ENCODE measurements at regions not wholly inside any gene's neighbourhood (a gene's known extent, or its start where the extent isn't known, plus 50 kb on each side); places are given as distances from the start of the nearest gene placed in this dataset.

DNA sequence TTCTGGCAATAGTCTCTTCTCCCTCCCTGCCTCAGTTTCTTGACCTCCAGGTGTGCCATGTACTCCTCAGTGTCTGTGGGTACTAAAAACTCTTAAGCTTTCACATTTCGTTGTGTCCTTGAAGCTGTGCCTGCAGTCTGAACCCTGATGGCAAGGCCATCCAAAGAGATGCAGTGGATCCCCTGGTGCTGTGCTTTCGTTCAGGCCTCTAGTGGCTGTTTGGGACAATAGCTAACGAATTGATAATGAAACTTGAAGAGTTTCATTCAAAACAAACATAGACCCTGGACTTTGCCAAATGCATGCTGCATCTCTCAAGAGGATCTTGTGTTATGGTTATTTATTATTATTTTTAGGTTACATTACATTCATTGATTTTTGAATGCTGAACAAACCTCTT, 523.1 kb upstream of the FSIP2 start:
- TF ChIP-seq TCF12 (IDR thresholded peaks at IDR 0.05; ENCODE audit: low read depth): no peak
- TF ChIP-seq EP300 (IDR thresholded peaks at IDR 0.05; ENCODE audit: borderline replicate concordance): no peak
- TF ChIP-seq EGR1 (IDR thresholded peaks at IDR 0.05): no peak
- no peak for TF ChIP-seq RAD21 (IDR thresholded peaks at IDR 0.05; ENCODE audit: low read depth)
- TF ChIP-seq FOXM1 (IDR thresholded peaks at IDR 0.05; ENCODE audit: borderline replicate concordance, low read depth): no peak
- TF ChIP-seq NFIC (IDR thresholded peaks at IDR 0.05): no peak
- no peak for TF ChIP-seq ZBTB7A (IDR thresholded peaks at IDR 0.05; ENCODE audit: low read depth)
- no peak for TF ChIP-seq USF1 (IDR thresholded peaks at IDR 0.05)
- no peak for TF ChIP-seq CREB1 (IDR thresholded peaks at IDR 0.05; ENCODE audit: low read depth)
- TF ChIP-seq MAX (IDR thresholded peaks at IDR 0.05): no peak
- TF ChIP-seq TEAD4 (IDR thresholded peaks at IDR 0.05): no peak

DNA sequence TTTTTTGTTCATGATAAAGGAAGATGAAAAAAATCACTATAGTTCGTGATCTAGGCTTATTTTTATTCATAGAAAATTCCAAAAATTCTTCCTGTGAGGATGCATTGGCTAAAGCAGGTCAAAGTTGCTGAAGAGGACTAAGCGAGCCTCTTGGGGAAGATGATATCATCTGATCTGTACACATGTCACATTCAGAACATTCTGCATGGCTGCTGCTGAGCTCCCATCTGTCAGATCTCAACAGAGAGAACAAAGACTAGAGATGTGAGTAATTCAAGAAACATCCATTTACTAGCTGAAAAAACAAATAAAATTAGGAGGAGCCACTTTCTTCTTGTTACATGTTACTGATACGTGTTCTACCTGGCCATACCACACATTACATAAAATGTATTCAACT, 518.6 kb upstream of the FSIP2 start:
- TF ChIP-seq TAF1 (IDR thresholded peaks at IDR 0.05; ENCODE audit: low read depth): no peak
- no peak for TF ChIP-seq TEAD4 (IDR thresholded peaks at IDR 0.05)
- no peak for TF ChIP-seq ZBTB7A (IDR thresholded peaks at IDR 0.05; ENCODE audit: low read depth)
- no peak for TF ChIP-seq CREB1 (IDR thresholded peaks at IDR 0.05; ENCODE audit: low read depth)
- no peak for TF ChIP-seq REST (IDR thresholded peaks at IDR 0.05; ENCODE audit: low read depth)
- no peak for TF ChIP-seq EP300 (IDR thresholded peaks at IDR 0.05; ENCODE audit: borderline replicate concordance)
- no peak for TF ChIP-seq RAD21 (IDR thresholded peaks at IDR 0.05; ENCODE audit: low read depth)
- no peak for TF ChIP-seq CEBPB (IDR thresholded peaks at IDR 0.05)
- TF ChIP-seq YY1 (IDR thresholded peaks at IDR 0.05; ENCODE audit: low read depth): no peak
- TF ChIP-seq FOXM1 (IDR thresholded peaks at IDR 0.05; ENCODE audit: borderline replicate concordance, low read depth): no peak
- TF ChIP-seq EGR1 (IDR thresholded peaks at IDR 0.05): no peak
- no peak for TF ChIP-seq USF1 (IDR thresholded peaks at IDR 0.05)
- TF ChIP-seq TCF12 (IDR thresholded peaks at IDR 0.05; ENCODE audit: low read depth): no peak
- TF ChIP-seq MAX (IDR thresholded peaks at IDR 0.05): no peak
- TF ChIP-seq NFIC (IDR thresholded peaks at IDR 0.05): no peak

DNA sequence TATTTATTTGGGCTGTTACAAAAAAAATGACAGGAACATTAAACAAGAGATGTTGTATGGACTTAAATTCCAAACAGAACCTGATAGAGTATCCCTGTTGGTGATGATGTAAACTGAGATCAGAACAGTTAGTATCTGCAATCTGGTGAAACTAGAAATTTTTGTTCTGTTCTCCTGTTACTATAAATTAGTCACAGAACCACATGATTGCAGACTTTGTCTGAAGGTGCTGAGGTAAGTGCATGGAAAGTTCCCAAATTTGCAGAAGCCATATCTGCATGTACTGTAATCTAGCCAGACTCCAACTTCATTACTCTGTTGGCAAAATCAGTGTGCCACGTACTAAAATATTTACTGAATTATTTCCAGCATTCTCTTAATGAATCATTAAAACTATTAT, 516.3 kb upstream of the FSIP2 start:
- TF ChIP-seq CREB1 (IDR thresholded peaks at IDR 0.05; ENCODE audit: low read depth): no peak
- TF ChIP-seq USF1 (IDR thresholded peaks at IDR 0.05): no peak
- TF ChIP-seq EGR1 (IDR thresholded peaks at IDR 0.05): no peak
- TF ChIP-seq EP300 (IDR thresholded peaks at IDR 0.05; ENCODE audit: borderline replicate concordance): no peak
- no peak for TF ChIP-seq ZBTB7A (IDR thresholded peaks at IDR 0.05; ENCODE audit: low read depth)
- no peak for TF ChIP-seq NFIC (IDR thresholded peaks at IDR 0.05)
- TF ChIP-seq MAX (IDR thresholded peaks at IDR 0.05): no peak
- no peak for TF ChIP-seq TAF1 (IDR thresholded peaks at IDR 0.05; ENCODE audit: low read depth)
- TF ChIP-seq TEAD4 (IDR thresholded peaks at IDR 0.05): no peak
- TF ChIP-seq TCF12 (IDR thresholded peaks at IDR 0.05; ENCODE audit: low read depth): no peak
- no peak for TF ChIP-seq CEBPB (IDR thresholded peaks at IDR 0.05)
- TF ChIP-seq YY1 (IDR thresholded peaks at IDR 0.05; ENCODE audit: low read depth): no peak
- TF ChIP-seq REST (IDR thresholded peaks at IDR 0.05; ENCODE audit: low read depth): no peak
- TF ChIP-seq FOXM1 (IDR thresholded peaks at IDR 0.05; ENCODE audit: borderline replicate concordance, low read depth): no peak
- no peak for TF ChIP-seq RAD21 (IDR thresholded peaks at IDR 0.05; ENCODE audit: low read depth)

GRCh38 chr2:185227391-185227790, 511.2 kb upstream of the FSIP2 start:
- TF ChIP-seq RAD21 (IDR thresholded peaks at IDR 0.05; ENCODE audit: low read depth) (no peak), ZBTB7A (IDR thresholded peaks at IDR 0.05; ENCODE audit: low read depth) (no peak), TEAD4 (IDR thresholded peaks at IDR 0.05) (no peak), USF1 (IDR thresholded peaks at IDR 0.05) (no peak), TAF1 (IDR thresholded peaks at IDR 0.05; ENCODE audit: low read depth) (no peak), EGR1 (IDR thresholded peaks at IDR 0.05) (no peak), CREB1 (IDR thresholded peaks at IDR 0.05; ENCODE audit: low read depth) (no peak)

DNA sequence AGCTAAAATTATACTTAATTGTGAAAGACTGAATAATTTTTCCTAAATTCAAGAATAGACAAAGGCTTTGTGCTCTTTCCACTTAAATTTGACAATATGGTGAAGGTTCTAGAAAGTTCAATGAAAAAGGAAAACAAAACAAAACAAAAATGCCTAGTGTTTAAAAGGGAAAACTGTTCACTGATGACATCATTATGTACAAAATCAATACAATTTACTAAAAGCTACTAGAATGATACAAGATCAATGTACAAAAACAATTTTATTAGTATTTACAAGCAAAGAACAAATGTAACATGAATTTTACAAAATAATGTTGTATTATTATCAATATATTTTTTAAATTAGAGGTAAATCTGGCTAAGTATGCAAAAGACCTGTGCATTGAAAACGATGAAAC, 499.1 kb upstream of the FSIP2 start:
- TF ChIP-seq EP300 (IDR thresholded peaks at IDR 0.05; ENCODE audit: borderline replicate concordance) (no peak), TCF12 (IDR thresholded peaks at IDR 0.05; ENCODE audit: low read depth) (no peak), YY1 (IDR thresholded peaks at IDR 0.05; ENCODE audit: low read depth) (no peak), NFIC (IDR thresholded peaks at IDR 0.05) (no peak), CREB1 (IDR thresholded peaks at IDR 0.05; ENCODE audit: low read depth) (no peak), CEBPB (IDR thresholded peaks at IDR 0.05) (no peak), TAF1 (IDR thresholded peaks at IDR 0.05; ENCODE audit: low read depth) (no peak), REST (IDR thresholded peaks at IDR 0.05; ENCODE audit: low read depth) (no peak), ZBTB7A (IDR thresholded peaks at IDR 0.05; ENCODE audit: low read depth) (no peak), RAD21 (IDR thresholded peaks at IDR 0.05; ENCODE audit: low read depth) (no peak), USF1 (IDR thresholded peaks at IDR 0.05) (no peak), FOXM1 (IDR thresholded peaks at IDR 0.05; ENCODE audit: borderline replicate concordance, low read depth) (no peak), MAX (IDR thresholded peaks at IDR 0.05) (no peak), EGR1 (IDR thresholded peaks at IDR 0.05) (no peak), TEAD4 (IDR thresholded peaks at IDR 0.05) (no peak)

Data from Ishikawa (cell line).